Parathyroid adenoma (tissue), 2 donors: ENCODE measurements at regions not wholly inside any gene's neighbourhood (a gene's known extent, or its start where the extent isn't known, plus 50 kb on each side); places are given as distances from the start of the nearest gene placed in this dataset.
"Not testable (repeated sequence)": the region's sequence is repeated elsewhere in the genome, so short reads cannot be mapped to it uniquely, and the experiment has no call there.

Experiments used
- H2AFZ ChIP-seq: fragments of 300-600 bp; sonication (generic); one replicate; pipeline ENCODE4 v1.7.0; 2017; ENCODE audit warnings: antibody characterized with exemption, mild to moderate bottlenecking
- H3K27ac ChIP-seq: fragments of 300-600 bp; sonication (generic); one replicate; pipeline ENCODE4 v1.7.0; 2017
- H3K27me3 ChIP-seq: fragments of 300-600 bp; sonication (generic); one replicate; pipeline ENCODE4 v1.7.0; 2017; ENCODE audit warnings: low read length; ENCODE audit not compliant: control insufficient read depth, insufficient read depth
- H3K36me3 ChIP-seq: fragments of 300-600 bp; sonication (generic); one replicate; pipeline ENCODE4 v1.7.0; 2017; ENCODE audit warnings: low read length; ENCODE audit not compliant: control insufficient read depth, insufficient read depth
- H3K4me1 ChIP-seq: fragments of 300-600 bp; sonication (generic); one replicate; pipeline ENCODE4 v1.7.0; 2017; ENCODE audit warnings: control low read depth
- H3K4me2 ChIP-seq: fragments of 300-600 bp; sonication (generic); one replicate; pipeline ENCODE4 v1.7.0; 2017; ENCODE audit warnings: low read length
- H3K4me3 ChIP-seq: fragments of 300-600 bp; sonication (generic); one replicate; pipeline ENCODE4 v1.7.0; 2017; ENCODE audit warnings: low read depth, low read length
- H3K79me2 ChIP-seq: fragments of 300-600 bp; sonication (generic); one replicate; pipeline ENCODE4 v1.7.0; 2017; ENCODE audit warnings: control low read depth
- H3K9ac ChIP-seq: fragments of 300-600 bp; sonication (generic); one replicate; pipeline ENCODE4 v1.7.0; 2017; ENCODE audit warnings: mild to moderate bottlenecking
- H3K9me3 ChIP-seq: fragments of 300-600 bp; sonication (generic); one replicate; pipeline ENCODE4 v1.7.0; 2017; ENCODE audit warnings: low read length; ENCODE audit not compliant: control insufficient read depth
- TF ChIP-seq, protein P1 (sequence below): fragments of 300-600 bp; sonication (generic); IDR thresholded peaks from one replicate; pipeline ENCODE4 v1.7.0; 2017; ENCODE audit warnings: antibody characterized with exemption, mild to moderate bottlenecking
- donor health status: primary hyperparathyroidism.

DNA sequence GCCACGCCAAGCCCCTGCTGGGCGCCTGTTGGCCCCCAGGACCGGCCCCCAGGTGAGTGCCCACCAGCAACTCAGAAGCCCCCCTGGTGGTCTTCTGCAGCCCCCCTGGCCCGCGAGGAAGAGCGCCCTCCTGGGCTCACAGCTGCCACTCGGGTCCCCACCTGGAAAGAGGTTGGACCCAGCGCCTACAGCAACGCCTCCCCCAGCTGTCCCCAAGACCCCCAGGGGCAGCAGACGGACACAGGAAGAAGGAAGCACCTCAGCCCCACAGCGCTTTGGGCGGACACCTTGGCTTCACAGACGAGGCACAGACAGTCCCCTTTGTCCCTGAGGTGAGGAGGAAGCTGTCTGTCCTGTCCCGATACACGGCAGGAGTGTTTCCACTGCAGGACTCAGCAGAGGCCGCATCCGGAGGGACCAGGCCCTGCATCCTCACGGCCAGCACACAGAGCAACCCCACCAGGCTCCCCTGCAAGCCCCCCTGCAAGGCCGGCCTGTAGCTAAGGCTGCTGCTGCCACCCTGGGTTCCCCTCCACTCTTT is 115.6 kb upstream of the NKX1-1 start:
- H3K4me3 ChIP-seq = no peak overlapping the region
- no peak overlapping the region for H3K9ac ChIP-seq
- no peak overlapping the region for H3K27ac ChIP-seq
- TF ChIP-seq, protein P1, sequence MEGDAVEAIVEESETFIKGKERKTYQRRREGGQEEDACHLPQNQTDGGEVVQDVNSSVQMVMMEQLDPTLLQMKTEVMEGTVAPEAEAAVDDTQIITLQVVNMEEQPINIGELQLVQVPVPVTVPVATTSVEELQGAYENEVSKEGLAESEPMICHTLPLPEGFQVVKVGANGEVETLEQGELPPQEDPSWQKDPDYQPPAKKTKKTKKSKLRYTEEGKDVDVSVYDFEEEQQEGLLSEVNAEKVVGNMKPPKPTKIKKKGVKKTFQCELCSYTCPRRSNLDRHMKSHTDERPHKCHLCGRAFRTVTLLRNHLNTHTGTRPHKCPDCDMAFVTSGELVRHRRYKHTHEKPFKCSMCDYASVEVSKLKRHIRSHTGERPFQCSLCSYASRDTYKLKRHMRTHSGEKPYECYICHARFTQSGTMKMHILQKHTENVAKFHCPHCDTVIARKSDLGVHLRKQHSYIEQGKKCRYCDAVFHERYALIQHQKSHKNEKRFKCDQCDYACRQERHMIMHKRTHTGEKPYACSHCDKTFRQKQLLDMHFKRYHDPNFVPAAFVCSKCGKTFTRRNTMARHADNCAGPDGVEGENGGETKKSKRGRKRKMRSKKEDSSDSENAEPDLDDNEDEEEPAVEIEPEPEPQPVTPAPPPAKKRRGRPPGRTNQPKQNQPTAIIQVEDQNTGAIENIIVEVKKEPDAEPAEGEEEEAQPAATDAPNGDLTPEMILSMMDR = no peak
- no peaks in the 10 kb centered on the region for H3K79me2 ChIP-seq
- no peaks in the 10 kb centered on the region for H3K36me3 ChIP-seq
- no peak overlapping the region for H2AFZ ChIP-seq
- no peaks in the 10 kb centered on the region for H3K27me3 ChIP-seq
- H3K9me3 ChIP-seq = no peaks in the 10 kb centered on the region
- H3K4me1 ChIP-seq = no peaks in the 10 kb centered on the region
- H3K4me2 ChIP-seq = no peak overlapping the region

DNA sequence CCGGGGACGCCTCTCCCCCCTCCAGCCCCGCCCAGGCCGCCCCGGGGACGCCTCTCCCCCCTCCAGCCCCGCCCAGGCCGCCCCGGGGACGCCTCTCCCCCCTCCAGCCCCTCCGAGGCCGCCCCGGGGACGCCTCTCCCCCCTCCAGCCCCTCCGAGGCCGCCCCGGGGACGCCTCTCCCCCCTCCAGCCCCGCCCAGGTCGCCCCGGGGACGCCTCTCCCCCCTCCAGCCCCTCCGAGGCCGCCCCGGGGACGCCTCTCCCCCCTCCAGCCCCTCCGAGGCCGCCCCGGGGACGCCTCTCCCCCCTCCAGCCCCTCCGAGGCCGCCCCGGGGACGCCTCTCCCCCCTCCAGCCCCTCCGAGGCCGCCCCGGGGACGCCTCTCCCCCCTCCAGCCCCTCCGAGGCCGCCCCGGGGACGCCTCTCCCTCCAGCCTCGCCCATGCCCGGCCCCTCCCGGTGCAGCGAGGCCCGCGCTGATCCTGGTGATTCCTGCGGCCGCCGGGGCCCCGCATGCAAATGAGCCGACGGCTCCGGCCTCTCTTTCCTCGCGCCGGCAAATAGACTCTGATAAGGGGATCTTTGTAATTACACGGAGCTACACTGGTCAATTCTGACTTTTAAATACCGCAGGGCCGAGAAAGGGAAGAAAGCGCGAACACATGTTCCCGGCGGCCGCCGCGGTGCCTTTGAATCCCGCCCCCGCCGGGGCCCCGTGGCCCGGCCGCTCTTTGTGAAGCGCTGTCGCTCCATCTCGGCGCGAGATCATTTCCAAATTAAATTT is 114.7 kb upstream of the NKX1-1 start:
- H3K36me3 ChIP-seq, H3K9ac ChIP-seq, H3K27ac ChIP-seq, H3K4me1 ChIP-seq, H3K27me3 ChIP-seq, H3K9me3 ChIP-seq, H2AFZ ChIP-seq, H3K79me2 ChIP-seq, H3K4me3 ChIP-seq: not testable (repeated sequence)
- peak overlapping the region; percentile 45 for H3K4me2 ChIP-seq

DNA sequence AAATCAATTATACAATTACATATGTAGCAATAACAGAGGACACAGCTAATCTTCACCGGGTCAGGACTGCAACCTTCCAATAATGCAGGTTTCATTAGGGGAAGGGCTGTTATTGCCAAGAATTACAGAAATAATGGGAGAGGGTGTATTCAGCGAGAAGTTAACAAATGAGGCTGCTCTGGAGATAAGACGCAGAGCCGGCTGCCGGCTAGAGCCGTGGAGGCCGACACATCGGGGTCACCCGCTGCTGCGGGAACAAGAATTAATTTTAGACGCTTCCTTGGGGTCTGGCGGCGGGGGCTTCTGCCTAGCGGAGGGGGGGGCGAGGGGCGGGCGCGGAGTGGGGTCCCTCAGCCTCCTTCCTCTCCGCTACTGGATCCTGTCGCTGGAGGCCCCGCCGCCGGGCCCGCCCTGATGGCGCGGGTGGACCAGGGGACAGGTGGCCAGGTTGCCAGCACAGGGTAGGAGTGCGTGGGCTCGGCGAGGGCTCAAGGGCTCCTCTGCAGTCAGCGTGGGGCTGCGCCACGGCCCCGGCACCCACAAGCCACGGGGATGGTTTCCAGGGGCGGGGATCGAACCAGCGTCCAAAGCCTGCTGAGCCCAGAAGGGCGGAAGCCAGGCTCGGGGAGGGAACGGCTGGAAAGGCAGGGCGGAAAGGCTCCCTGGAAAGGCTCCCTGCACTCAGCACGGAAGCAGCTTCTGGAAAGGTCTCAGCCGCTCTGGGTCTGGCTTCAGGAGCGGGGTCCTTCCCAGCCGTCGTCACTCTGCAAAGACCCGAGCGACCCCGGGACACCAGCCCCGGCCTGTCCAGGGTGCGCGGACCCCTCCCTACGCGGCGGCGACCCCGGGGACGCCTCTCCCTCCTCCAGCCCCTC is 113.8 kb upstream of the NKX1-1 start:
- Histone ChIP-seq H3K4me3 (no peak overlapping the region), H3K4me2 (no peak overlapping the region), H3K27me3 (no peaks in the 10 kb centered on the region), H3K4me1 (no peaks in the 10 kb centered on the region), H2AFZ (no peak overlapping the region), H3K9me3 (no peaks in the 10 kb centered on the region), H3K36me3 (no peaks in the 10 kb centered on the region), H3K27ac (no peak overlapping the region), H3K79me2 (no peaks in the 10 kb centered on the region), H3K9ac (no peak overlapping the region)
- TF ChIP-seq, protein P1 = no peak

DNA sequence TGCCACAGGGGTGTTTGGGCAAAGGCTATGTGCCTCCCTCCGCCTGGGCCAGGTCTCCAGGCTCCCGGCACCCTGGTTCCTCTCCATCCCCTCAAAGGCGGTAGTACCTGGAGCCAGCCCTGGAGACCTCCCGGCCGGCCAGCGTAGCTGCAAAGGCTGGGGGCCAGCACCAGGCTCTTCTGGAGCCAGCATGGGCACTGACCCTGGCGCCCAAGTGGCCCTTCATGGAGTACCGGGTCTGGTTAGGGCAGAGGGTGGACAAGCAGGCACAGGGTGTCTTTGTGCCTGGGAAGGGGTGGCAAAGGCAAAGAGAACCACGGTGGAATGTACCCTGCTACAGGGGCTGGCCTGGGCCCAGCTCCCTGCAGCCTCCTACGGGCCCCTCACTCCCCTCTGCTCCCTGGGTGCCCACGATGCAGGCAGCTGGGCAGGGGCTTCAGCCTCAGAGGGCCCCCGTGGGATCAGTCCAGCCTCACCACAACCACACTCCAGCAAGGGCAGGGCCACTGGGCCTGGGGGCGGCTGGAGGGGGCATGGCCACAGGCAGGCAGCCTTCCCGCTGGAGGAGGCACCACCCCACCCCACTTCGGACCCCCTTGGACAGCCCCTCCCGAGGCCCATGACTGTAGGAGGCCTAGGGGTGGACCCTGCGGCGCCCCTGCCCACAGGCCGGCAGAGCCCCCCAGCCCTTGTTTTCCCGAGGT is 112.9 kb upstream of the NKX1-1 start:
- Histone ChIP-seq H3K27ac (no peak overlapping the region), H3K9me3 (no peaks in the 10 kb centered on the region), H2AFZ (no peak overlapping the region), H3K36me3 (no peaks in the 10 kb centered on the region), H3K4me2 (no peak overlapping the region), H3K27me3 (no peaks in the 10 kb centered on the region), H3K79me2 (no peaks in the 10 kb centered on the region), H3K9ac (no peak overlapping the region), H3K4me1 (no peaks in the 10 kb centered on the region), H3K4me3 (no peak overlapping the region)
- TF ChIP-seq, protein P1 = no peak
